GM18868 (cell line): ENCODE measurements at regions not wholly inside any gene's neighbourhood (a gene's known extent, or its start where the extent isn't known, plus 50 kb on each side); places are given as distances from the start of the nearest gene placed in this dataset.

Source experiments
- ATAC-seq: cut with Tn5 transposase; IDR thresholded peaks from one replicate; pipeline ENCODE4 v1.9.1; 2021; ENCODE audit warnings: mild to moderate bottlenecking, moderate library complexity; ENCODE audit not compliant: unreplicated experiment

- no peak for ATAC-seq
Measured at GRCh38 chr11:130786586-130786985, 129.7 kb downstream of the SNX19 start.

GRCh38 chr11:130787092-130787616 is 129.1 kb downstream of the SNX19 start:
- ATAC-seq: no peak

GRCh38 chr11:130787973-130788570 is 128.2 kb downstream of the SNX19 start:
- ATAC-seq: no peak

GRCh38 chr11:130789056-130789640 is 127.1 kb downstream of the SNX19 start:
- ATAC-seq: no peak

GRCh38 chr11:130790689-130791088 is 125.6 kb downstream of the SNX19 start:
- no peak for ATAC-seq

- no peak for ATAC-seq
Measured at GRCh38 chr11:130792772-130793171, 123.5 kb downstream of the SNX19 start.

- no peak for ATAC-seq
Measured at GRCh38 chr11:130796828-130797227, 119.5 kb downstream of the SNX19 start.

GRCh38 chr11:130798280-130798679 is 118.0 kb downstream of the SNX19 start:
- ATAC-seq: no peak

GRCh38 chr11:130798801-130799200 is 117.5 kb downstream of the SNX19 start:
- ATAC-seq: no peak

GRCh38 chr11:130801333-130802122 is 114.8 kb downstream of the SNX19 start:
- no peak for ATAC-seq

- ATAC-seq: no peak
Measured at GRCh38 chr11:130802567-130802966, 113.7 kb downstream of the SNX19 start.

GRCh38 chr11:130804306-130805076 is 111.8 kb downstream of the SNX19 start:
- no peak for ATAC-seq

GRCh38 chr11:130806746-130807145 is 109.5 kb downstream of the SNX19 start:
- ATAC-seq: no peak

- ATAC-seq: no peak
Measured at GRCh38 chr11:130808541-130808940, 107.7 kb downstream of the SNX19 start.

- no peak for ATAC-seq
Measured at GRCh38 chr11:130813196-130813595, 103.1 kb downstream of the SNX19 start.

- no peak for ATAC-seq
Measured at GRCh38 chr11:130813638-130814037, 102.6 kb downstream of the SNX19 start.

- no peak for ATAC-seq
Measured at GRCh38 chr11:130814440-130815096, 101.7 kb downstream of the SNX19 start.

GRCh38 chr11:130815097-130815802 is 101.0 kb downstream of the SNX19 start:
- ATAC-seq: no peak

- no peak for ATAC-seq
Measured at GRCh38 chr11:130815956-130816355, 100.3 kb downstream of the SNX19 start.
